Kidney epithelial cell (primary cell): ENCODE measurements at regions not wholly inside any gene's neighbourhood (a gene's known extent, or its start where the extent isn't known, plus 50 kb on each side); places are given as distances from the start of the nearest gene placed in this dataset.

Experiments
- DNase-seq: peaks from one replicate; pipeline ENCODE4 v3.0.0-alpha.2; 2010; ENCODE audit warnings: low read depth
- H3K27me3 ChIP-seq: 2 replicates; pipeline ENCODE4 v1.6.0; 2011; ENCODE audit warnings: low read length; ENCODE audit not compliant: control insufficient read depth, insufficient read depth
- H3K36me3 ChIP-seq: 2 replicates; pipeline ENCODE4 v1.5.1; 2011; ENCODE audit warnings: low read length; ENCODE audit not compliant: control insufficient read depth, insufficient read depth
- H3K4me3 ChIP-seq: 2 replicates; pipeline ENCODE4 v1.5.1; 2011; ENCODE audit warnings: low read depth, mild to moderate bottlenecking, control low read depth, low read length
- CTCF ChIP-seq: IDR thresholded peaks from 2 replicates; pipeline ENCODE4 v1.5.1; 2011; ENCODE audit warnings: mild to moderate bottlenecking, moderate library complexity, low read length, control low read depth, inconsistent platforms; ENCODE audit not compliant: insufficient read depth, poor library complexity, severe bottlenecking

GRCh38 chr13:111898956-111899713, 167.8 kb upstream of the SOX1 start:
- no peak for TF ChIP-seq CTCF
- Histone ChIP-seq H3K27me3 (peaks cover 6% of the 10 kb centered on the region), H3K36me3 (no peaks in the 10 kb centered on the region), H3K4me3 (no peak overlapping the region)
- DNase-seq = no peak

GRCh38 chr13:111899714-111900389, 167.1 kb upstream of the SOX1 start:
- Histone ChIP-seq H3K36me3 (no peaks in the 10 kb centered on the region), H3K27me3 (peaks cover 2% of the 10 kb centered on the region), H3K4me3 (no peak overlapping the region)
- no peak for DNase-seq
- TF ChIP-seq CTCF = no peak

- H3K36me3 ChIP-seq = no peaks in the 10 kb centered on the region
- H3K27me3 ChIP-seq = peaks cover 2% of the 10 kb centered on the region
- no peak for DNase-seq
- no peak for TF ChIP-seq CTCF
- H3K4me3 ChIP-seq = no peak overlapping the region
Measured at GRCh38 chr13:111900390-111901131, 166.4 kb upstream of the SOX1 start.

- no peak overlapping the region for H3K4me3 ChIP-seq
- no peak for DNase-seq
- no peaks in the 10 kb centered on the region for H3K36me3 ChIP-seq
- no peak for TF ChIP-seq CTCF
- peaks cover 2% of the 10 kb centered on the region for H3K27me3 ChIP-seq
Measured at GRCh38 chr13:111901267-111901915, 165.6 kb upstream of the SOX1 start.

GRCh38 chr13:111902726-111903125, 164.2 kb upstream of the SOX1 start:
- peaks cover 2% of the 10 kb centered on the region for H3K27me3 ChIP-seq
- no peak overlapping the region for H3K4me3 ChIP-seq
- DNase-seq = no peak
- H3K36me3 ChIP-seq = no peaks in the 10 kb centered on the region
- no peak for TF ChIP-seq CTCF
